ENCODE measurements at regions not wholly inside any gene's neighbourhood (a gene's known extent, or its start where the extent isn't known, plus 50 kb on each side); places are given as distances from the start of the nearest gene placed in this dataset.

GRCh38 chr16:13634959-13635358 is 285.0 kb upstream of the ERCC4 start:
- Histone ChIP-seq H3K27ac (replicated peaks in 1 of 4) (no peak overlapping the region), H3K36me3 (no peaks in the 10 kb centered on the region), H3K9me3 (no peaks in the 10 kb centered on the region), H3K4me1 (no peaks in the 10 kb centered on the region), H3K27me3 (no peaks in the 10 kb centered on the region), H3K4me3 (no peak overlapping the region)
- intact Hi-C loops (cut with DNase I) = no loop called here
- TF ChIP-seq, protein P1, sequence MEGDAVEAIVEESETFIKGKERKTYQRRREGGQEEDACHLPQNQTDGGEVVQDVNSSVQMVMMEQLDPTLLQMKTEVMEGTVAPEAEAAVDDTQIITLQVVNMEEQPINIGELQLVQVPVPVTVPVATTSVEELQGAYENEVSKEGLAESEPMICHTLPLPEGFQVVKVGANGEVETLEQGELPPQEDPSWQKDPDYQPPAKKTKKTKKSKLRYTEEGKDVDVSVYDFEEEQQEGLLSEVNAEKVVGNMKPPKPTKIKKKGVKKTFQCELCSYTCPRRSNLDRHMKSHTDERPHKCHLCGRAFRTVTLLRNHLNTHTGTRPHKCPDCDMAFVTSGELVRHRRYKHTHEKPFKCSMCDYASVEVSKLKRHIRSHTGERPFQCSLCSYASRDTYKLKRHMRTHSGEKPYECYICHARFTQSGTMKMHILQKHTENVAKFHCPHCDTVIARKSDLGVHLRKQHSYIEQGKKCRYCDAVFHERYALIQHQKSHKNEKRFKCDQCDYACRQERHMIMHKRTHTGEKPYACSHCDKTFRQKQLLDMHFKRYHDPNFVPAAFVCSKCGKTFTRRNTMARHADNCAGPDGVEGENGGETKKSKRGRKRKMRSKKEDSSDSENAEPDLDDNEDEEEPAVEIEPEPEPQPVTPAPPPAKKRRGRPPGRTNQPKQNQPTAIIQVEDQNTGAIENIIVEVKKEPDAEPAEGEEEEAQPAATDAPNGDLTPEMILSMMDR (IDR thresholded peaks at IDR 0.05) = no peak
- TF ChIP-seq POLR2A (IDR thresholded peaks at IDR 0.05; ENCODE audit: low read depth) = no peak
- no peak for TF ChIP-seq POLR2AphosphoS5 (IDR thresholded peaks at IDR 0.05)
- no peak for TF ChIP-seq EP300 (IDR thresholded peaks at IDR 0.05)
- no peak for DNase-seq (ENCODE audit: extremely low spot score)
- 93% methylated on average over 6 of the region's 6 CpGs for WGBS

- Histone ChIP-seq H3K4me1 (no peaks in the 10 kb centered on the region), H3K27ac (replicated peaks in 1 of 4) (no peak overlapping the region), H3K27me3 (peaks cover 0 to under 1% (median 0%) of the 10 kb centered on the region in 4 donors), H3K9me3 (no peaks in the 10 kb centered on the region), H3K4me3 (no peak overlapping the region), H3K36me3 (no peaks in the 10 kb centered on the region)
- intact Hi-C loops (cut with DNase I) = no loop called here
- DNase-seq (ENCODE audit: extremely low spot score) = no peak
- TF ChIP-seq POLR2A (IDR thresholded peaks at IDR 0.05; ENCODE audit: low read depth) = no peak
- TF ChIP-seq EP300 (IDR thresholded peaks at IDR 0.05) = no peak
- TF ChIP-seq POLR2AphosphoS5 (IDR thresholded peaks at IDR 0.05) = no peak
- TF ChIP-seq, protein P1 (IDR thresholded peaks at IDR 0.05) = no peak
- WGBS = 89% methylated on average over 2 of the region's 2 CpGs
Measured at GRCh38 chr16:13638218-13638617, 281.7 kb upstream of the ERCC4 start.

DNA sequence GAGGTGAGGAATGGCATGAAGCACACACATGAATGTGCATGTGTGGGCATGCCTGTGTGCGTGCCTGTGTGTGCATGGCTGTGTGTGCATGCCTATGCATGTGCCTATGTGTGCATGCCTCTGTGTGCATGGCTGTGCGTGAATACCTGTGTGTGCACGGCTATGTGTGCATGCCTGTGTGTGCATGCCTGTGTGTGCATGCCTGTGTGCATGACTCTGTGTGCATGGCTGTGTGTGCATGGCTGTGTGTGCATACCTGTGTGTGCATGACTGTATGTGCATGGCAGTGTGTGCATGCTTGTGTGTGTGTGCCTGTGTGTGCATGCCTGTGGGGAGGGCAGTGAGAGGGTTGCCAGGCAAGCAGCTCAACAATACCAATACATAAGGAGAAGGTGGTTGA is 276.5 kb upstream of the ERCC4 start:
- TF ChIP-seq, protein P1 (IDR thresholded peaks at IDR 0.05) = no peak
- no peak for TF ChIP-seq POLR2AphosphoS5 (IDR thresholded peaks at IDR 0.05)
- TF ChIP-seq POLR2A (IDR thresholded peaks at IDR 0.05; ENCODE audit: low read depth) = no peak
- no peak for TF ChIP-seq EP300 (IDR thresholded peaks at IDR 0.05)
- Histone ChIP-seq H3K4me1 (peaks cover 0 to 5% (median 0%) of the 10 kb centered on the region in 4 donors), H3K27ac (replicated peaks in 1 of 4) (no peak overlapping the region), H3K36me3 (no peaks in the 10 kb centered on the region), H3K4me3 (no peak overlapping the region), H3K9me3 (no peaks in the 10 kb centered on the region), H3K27me3 (peaks cover 0 to 8% (median 0%) of the 10 kb centered on the region in 4 donors)
- WGBS = 80% methylated on average over 3 of the region's 3 CpGs
- DNase-seq (ENCODE audit: extremely low spot score) = no peak
- intact Hi-C loops (cut with DNase I) = no loop called here

DNA sequence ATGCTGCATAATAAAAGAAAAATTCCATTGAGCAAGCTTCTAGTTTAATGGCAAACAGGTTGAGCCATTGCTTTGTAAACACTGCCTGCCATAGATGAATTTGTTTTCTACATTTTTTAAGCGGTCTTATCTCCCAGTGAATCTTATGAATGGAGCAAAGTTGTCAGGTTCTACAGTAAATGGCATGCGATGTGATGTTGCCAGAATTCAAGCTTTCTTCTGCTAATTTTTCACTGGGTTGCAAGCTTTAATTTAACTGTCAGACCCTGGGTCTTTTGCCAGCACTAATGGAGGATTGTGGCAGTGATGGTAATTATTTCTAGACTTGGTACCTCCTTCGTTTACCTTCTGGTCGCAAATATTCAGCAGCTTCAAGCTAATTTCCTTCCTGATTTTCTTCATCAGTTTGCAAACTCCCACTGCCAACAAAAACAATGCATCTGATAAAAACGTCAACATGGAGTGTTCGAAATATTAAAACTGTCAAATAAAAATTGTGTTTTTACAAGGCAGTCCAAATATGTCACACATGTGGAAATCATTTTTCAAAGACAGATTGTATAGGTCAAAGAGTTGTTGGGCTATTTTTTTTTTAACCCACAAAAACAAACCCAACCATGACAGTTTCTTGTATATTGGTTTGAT is 274.2 kb upstream of the ERCC4 start:
- no peaks in the 10 kb centered on the region for H3K9me3 ChIP-seq
- no peak overlapping the region for H3K27ac ChIP-seq (replicated peaks in 1 of 4)
- no peak for DNase-seq (ENCODE audit: extremely low spot score)
- H3K4me3 ChIP-seq = no peak overlapping the region
- WGBS = 22% methylated on average over 6 of the region's 6 CpGs
- no peaks in the 10 kb centered on the region for H3K36me3 ChIP-seq
- peaks cover 0 to 8% (median 0%) of the 10 kb centered on the region in 4 donors for H3K27me3 ChIP-seq
- intact Hi-C loops (cut with DNase I) = no loop called here
- peaks cover 0 to 5% (median 0%) of the 10 kb centered on the region in 4 donors for H3K4me1 ChIP-seq
- no peak for TF ChIP-seq POLR2AphosphoS5 (IDR thresholded peaks at IDR 0.05)
- TF ChIP-seq, protein P1 (IDR thresholded peaks at IDR 0.05) = no peak
- no peak for TF ChIP-seq EP300 (IDR thresholded peaks at IDR 0.05)
- no peak for TF ChIP-seq POLR2A (IDR thresholded peaks at IDR 0.05; ENCODE audit: low read depth)

GRCh38 chr16:13660807-13661206 is 259.1 kb upstream of the ERCC4 start:
- no peak for DNase-seq (ENCODE audit: extremely low spot score)
- Histone ChIP-seq H3K36me3 (no peaks in the 10 kb centered on the region), H3K4me3 (no peak overlapping the region), H3K9me3 (peaks cover 0 to 1% (median 0%) of the 10 kb centered on the region in 4 donors), H3K27ac (replicated peaks in 1 of 4) (no peak overlapping the region), H3K4me1 (no peaks in the 10 kb centered on the region), H3K27me3 (no peaks in the 10 kb centered on the region)
- intact Hi-C loops (cut with DNase I) = no loop called here
- no peak for TF ChIP-seq POLR2AphosphoS5 (IDR thresholded peaks at IDR 0.05)
- no peak for TF ChIP-seq EP300 (IDR thresholded peaks at IDR 0.05)
- TF ChIP-seq, protein P1 (IDR thresholded peaks at IDR 0.05) = no peak
- no peak for TF ChIP-seq POLR2A (IDR thresholded peaks at IDR 0.05; ENCODE audit: low read depth)
- 91% methylated on average over 8 of the region's 8 CpGs for WGBS
